Parathyroid adenoma (tissue), 2 donors: ENCODE measurements at regions not wholly inside any gene's neighbourhood (a gene's known extent, or its start where the extent isn't known, plus 50 kb on each side); places are given as distances from the start of the nearest gene placed in this dataset.

ENCODE experiments used
- H2AFZ ChIP-seq: fragments of 300-600 bp; sonication (generic); one replicate; pipeline ENCODE4 v1.7.0; 2017; ENCODE audit warnings: antibody characterized with exemption, mild to moderate bottlenecking
- H3K27ac ChIP-seq: fragments of 300-600 bp; sonication (generic); one replicate; pipeline ENCODE4 v1.7.0; 2017
- H3K27me3 ChIP-seq: fragments of 300-600 bp; sonication (generic); one replicate; pipeline ENCODE4 v1.7.0; 2017; ENCODE audit warnings: low read length; ENCODE audit not compliant: control insufficient read depth, insufficient read depth
- H3K36me3 ChIP-seq: fragments of 300-600 bp; sonication (generic); one replicate; pipeline ENCODE4 v1.7.0; 2017; ENCODE audit warnings: low read length; ENCODE audit not compliant: control insufficient read depth, insufficient read depth
- H3K4me1 ChIP-seq: fragments of 300-600 bp; sonication (generic); one replicate; pipeline ENCODE4 v1.7.0; 2017; ENCODE audit warnings: control low read depth
- H3K4me2 ChIP-seq: fragments of 300-600 bp; sonication (generic); one replicate; pipeline ENCODE4 v1.7.0; 2017; ENCODE audit warnings: low read length
- H3K4me3 ChIP-seq: fragments of 300-600 bp; sonication (generic); one replicate; pipeline ENCODE4 v1.7.0; 2017; ENCODE audit warnings: low read depth, low read length
- H3K79me2 ChIP-seq: fragments of 300-600 bp; sonication (generic); one replicate; pipeline ENCODE4 v1.7.0; 2017; ENCODE audit warnings: control low read depth
- H3K9ac ChIP-seq: fragments of 300-600 bp; sonication (generic); one replicate; pipeline ENCODE4 v1.7.0; 2017; ENCODE audit warnings: mild to moderate bottlenecking
- H3K9me3 ChIP-seq: fragments of 300-600 bp; sonication (generic); one replicate; pipeline ENCODE4 v1.7.0; 2017; ENCODE audit warnings: low read length; ENCODE audit not compliant: control insufficient read depth
- TF ChIP-seq, protein P1 (sequence below): fragments of 300-600 bp; sonication (generic); IDR thresholded peaks from one replicate; pipeline ENCODE4 v1.7.0; 2017; ENCODE audit warnings: antibody characterized with exemption, mild to moderate bottlenecking
- donor health status: primary hyperparathyroidism.

DNA sequence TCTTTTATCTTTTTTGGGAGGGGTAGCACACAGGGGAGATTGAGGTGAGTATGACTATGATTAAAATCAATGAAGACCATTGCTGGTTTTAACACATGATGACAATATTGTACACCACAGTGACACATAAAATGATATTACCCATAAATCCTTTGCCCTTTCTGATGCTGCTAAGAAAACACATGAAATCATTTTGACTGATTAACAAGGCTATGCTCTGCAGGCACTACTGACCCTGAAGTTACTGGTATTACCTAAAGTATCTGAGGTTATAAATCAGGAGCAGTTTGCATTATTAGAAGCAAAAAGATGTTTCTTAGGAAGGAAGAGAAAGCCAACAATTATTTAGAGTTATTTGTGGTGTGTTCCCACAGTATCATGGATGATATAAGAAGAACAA, 701.2 kb upstream of the PTBP2 start:
- Histone ChIP-seq H3K4me3 (no peak overlapping the region), H3K27ac (no peak overlapping the region), H3K4me2 (no peak overlapping the region), H2AFZ (no peak overlapping the region), H3K9me3 (no peaks in the 10 kb centered on the region), H3K79me2 (no peaks in the 10 kb centered on the region), H3K4me1 (no peaks in the 10 kb centered on the region), H3K36me3 (no peaks in the 10 kb centered on the region), H3K27me3 (no peaks in the 10 kb centered on the region), H3K9ac (no peak overlapping the region)
- TF ChIP-seq, protein P1, sequence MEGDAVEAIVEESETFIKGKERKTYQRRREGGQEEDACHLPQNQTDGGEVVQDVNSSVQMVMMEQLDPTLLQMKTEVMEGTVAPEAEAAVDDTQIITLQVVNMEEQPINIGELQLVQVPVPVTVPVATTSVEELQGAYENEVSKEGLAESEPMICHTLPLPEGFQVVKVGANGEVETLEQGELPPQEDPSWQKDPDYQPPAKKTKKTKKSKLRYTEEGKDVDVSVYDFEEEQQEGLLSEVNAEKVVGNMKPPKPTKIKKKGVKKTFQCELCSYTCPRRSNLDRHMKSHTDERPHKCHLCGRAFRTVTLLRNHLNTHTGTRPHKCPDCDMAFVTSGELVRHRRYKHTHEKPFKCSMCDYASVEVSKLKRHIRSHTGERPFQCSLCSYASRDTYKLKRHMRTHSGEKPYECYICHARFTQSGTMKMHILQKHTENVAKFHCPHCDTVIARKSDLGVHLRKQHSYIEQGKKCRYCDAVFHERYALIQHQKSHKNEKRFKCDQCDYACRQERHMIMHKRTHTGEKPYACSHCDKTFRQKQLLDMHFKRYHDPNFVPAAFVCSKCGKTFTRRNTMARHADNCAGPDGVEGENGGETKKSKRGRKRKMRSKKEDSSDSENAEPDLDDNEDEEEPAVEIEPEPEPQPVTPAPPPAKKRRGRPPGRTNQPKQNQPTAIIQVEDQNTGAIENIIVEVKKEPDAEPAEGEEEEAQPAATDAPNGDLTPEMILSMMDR = no peak

DNA sequence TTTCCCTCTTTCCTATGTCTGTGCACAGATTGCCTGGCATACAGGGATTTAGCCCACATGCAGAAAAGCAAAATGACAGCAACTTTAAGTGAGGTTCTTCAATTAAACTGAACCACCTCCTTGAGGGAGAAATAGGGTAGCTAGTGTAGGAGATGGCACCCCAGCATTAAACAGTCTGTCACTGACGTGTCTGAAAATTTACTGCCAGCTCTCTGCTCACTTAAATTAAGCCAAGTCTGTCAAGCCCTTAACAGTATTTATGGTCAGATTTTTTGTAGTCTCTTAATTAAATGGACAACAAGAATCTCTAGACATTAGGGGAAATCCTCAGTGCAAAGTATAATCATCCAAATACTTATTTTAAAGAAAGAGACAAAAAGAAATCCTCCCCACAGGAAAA, 696.5 kb upstream of the PTBP2 start:
- H3K4me2 ChIP-seq = no peak overlapping the region
- no peaks in the 10 kb centered on the region for H3K4me1 ChIP-seq
- no peak overlapping the region for H3K4me3 ChIP-seq
- H3K36me3 ChIP-seq = no peaks in the 10 kb centered on the region
- H3K27me3 ChIP-seq = no peaks in the 10 kb centered on the region
- no peaks in the 10 kb centered on the region for H3K79me2 ChIP-seq
- no peak overlapping the region for H3K9ac ChIP-seq
- TF ChIP-seq, protein P1 = no peak
- no peak overlapping the region for H2AFZ ChIP-seq
- H3K9me3 ChIP-seq = no peaks in the 10 kb centered on the region
- no peak overlapping the region for H3K27ac ChIP-seq

DNA sequence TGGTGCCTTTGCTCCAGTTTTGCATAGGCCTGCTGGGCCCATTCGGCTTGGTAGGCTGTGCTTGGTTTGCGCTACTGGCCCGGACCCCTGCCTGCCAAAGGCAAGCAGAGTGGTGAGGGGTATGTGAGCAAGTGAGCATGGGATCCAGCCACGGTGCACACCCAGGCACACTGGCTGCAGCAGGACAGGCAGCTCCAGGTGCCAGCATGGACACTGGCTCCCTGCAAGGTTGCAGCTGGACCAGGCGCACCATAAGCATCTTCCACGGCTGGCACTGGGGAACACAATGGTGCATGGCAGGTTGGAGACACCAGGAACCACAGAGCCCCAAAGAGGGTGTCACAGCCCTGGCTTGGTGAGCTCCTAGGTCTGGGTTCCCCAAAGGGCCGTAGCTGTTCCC, 693.5 kb upstream of the PTBP2 start:
- H3K27ac ChIP-seq = no peak overlapping the region
- H3K9me3 ChIP-seq = no peaks in the 10 kb centered on the region
- no peak overlapping the region for H2AFZ ChIP-seq
- H3K4me2 ChIP-seq = no peak overlapping the region
- H3K27me3 ChIP-seq = no peaks in the 10 kb centered on the region
- no peaks in the 10 kb centered on the region for H3K79me2 ChIP-seq
- H3K4me1 ChIP-seq = no peaks in the 10 kb centered on the region
- H3K36me3 ChIP-seq = no peaks in the 10 kb centered on the region
- no peak overlapping the region for H3K4me3 ChIP-seq
- TF ChIP-seq, protein P1 = no peak
- H3K9ac ChIP-seq = no peak overlapping the region

DNA sequence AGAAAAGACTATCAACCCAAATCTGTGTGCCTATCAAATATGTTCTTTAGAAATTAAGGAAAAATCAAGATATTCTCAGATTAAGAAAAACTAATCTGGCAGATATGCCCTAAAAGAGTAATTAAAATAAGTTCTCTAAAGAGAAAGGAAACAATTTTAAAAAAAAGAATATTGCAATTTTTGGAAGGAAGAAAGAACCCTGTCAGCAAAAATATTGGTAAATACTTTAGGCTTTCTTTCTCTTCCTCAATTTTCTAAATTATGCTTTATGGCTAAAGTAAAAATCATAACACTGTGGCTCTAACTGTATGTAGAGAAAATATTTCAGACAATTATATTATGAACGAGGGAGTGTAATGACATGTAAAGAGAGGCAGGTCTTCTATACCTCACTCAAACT, 691.3 kb upstream of the PTBP2 start:
- H3K27ac ChIP-seq = no peak overlapping the region
- H2AFZ ChIP-seq = no peak overlapping the region
- no peak overlapping the region for H3K9ac ChIP-seq
- H3K4me3 ChIP-seq = no peak overlapping the region
- H3K4me2 ChIP-seq = no peak overlapping the region
- no peaks in the 10 kb centered on the region for H3K9me3 ChIP-seq
- no peaks in the 10 kb centered on the region for H3K27me3 ChIP-seq
- H3K4me1 ChIP-seq = no peaks in the 10 kb centered on the region
- TF ChIP-seq, protein P1 = no peak
- H3K79me2 ChIP-seq = no peaks in the 10 kb centered on the region
- no peaks in the 10 kb centered on the region for H3K36me3 ChIP-seq

DNA sequence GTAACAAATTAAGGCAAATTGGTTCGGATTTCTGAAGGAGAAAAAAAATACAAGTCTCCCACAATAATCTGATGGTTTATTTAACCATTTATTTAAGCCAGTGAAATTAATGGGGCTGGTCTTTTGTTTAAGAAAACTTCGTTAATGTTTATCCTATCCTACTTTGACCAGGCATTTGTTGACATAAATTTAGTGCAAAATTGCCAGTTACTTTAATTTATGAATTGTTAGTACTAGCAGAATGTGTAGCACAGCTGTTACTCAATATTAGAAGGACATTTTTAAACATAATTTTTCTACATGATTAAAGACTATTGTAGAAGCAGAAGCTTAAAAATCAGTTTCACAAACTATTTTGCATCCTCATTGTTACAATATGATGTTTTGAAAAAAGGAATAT, 687.6 kb upstream of the PTBP2 start:
- TF ChIP-seq, protein P1 = no peak
- no peaks in the 10 kb centered on the region for H3K9me3 ChIP-seq
- no peaks in the 10 kb centered on the region for H3K27me3 ChIP-seq
- no peaks in the 10 kb centered on the region for H3K79me2 ChIP-seq
- no peaks in the 10 kb centered on the region for H3K4me1 ChIP-seq
- H2AFZ ChIP-seq = no peak overlapping the region
- H3K4me3 ChIP-seq = no peak overlapping the region
- H3K9ac ChIP-seq = no peak overlapping the region
- no peaks in the 10 kb centered on the region for H3K36me3 ChIP-seq
- no peak overlapping the region for H3K27ac ChIP-seq
- H3K4me2 ChIP-seq = no peak overlapping the region
